8988T (cell line): ENCODE measurements at regions not wholly inside any gene's neighbourhood (a gene's known extent, or its start where the extent isn't known, plus 50 kb on each side); places are given as distances from the start of the nearest gene placed in this dataset.

Experiments used
- DNase-seq: peaks from one replicate; pipeline ENCODE4 v3.0.0; 2011

GRCh38 chr15:29490747-29491471 lies 221.3 kb upstream of the NSMCE3 start:
- DNase-seq, result no peak

DNA sequence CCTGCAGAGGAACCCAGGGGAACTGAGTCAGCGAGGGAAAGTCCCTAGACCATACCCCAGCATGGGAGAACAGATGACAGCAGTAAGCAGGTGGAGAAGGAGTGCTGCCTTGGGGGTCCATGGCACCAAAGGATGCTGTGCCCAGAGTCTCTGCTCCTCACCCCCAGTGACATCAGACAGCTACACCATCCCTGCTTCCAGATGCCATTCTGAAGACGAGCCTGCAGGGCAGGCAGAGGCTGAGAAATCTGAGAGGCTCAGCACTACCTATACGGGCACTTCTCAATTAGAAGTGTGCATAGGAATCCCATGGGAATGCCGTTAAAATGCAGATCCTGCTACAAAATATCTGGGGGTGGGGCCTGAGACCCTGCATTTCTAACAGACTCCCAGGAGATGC lies 211.3 kb upstream of the NSMCE3 start:
- DNase-seq, result no peak

GRCh38 chr15:29480278-29480677 lies 210.7 kb upstream of the NSMCE3 start:
- no peak for DNase-seq

- DNase-seq, result no peak
Measured at GRCh38 chr15:29477256-29477655, 207.6 kb upstream of the NSMCE3 start.

DNA sequence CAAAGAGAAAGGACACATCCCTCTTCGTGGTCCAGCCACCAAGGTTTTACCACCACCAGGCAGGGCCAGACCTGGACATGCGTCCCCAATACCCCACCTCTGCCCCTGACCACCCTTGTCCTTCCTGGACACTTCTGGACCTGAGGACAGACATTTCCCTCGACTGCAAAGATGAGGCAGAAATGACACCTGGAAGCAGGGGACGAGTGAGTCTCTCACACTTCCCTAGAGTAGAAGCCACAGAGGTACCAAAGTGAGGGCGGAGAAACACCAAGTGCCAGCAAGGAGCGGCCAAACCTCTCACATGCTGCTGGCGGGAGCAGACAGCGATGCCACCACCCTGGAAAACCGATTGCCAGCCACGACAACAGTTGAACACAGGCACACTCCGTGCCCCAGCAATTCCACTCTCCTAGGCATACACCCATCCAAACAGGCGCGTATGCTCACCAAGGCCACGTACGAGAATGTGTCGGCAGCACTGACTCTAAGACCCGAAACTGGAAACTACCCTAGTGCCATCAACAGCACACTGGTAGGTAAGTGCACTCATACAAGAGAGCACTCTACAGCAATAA lies 207.0 kb upstream of the NSMCE3 start:
- no peak for DNase-seq

GRCh38 chr15:29475096-29475495 lies 205.5 kb upstream of the NSMCE3 start:
- DNase-seq, result no peak

- no peak for DNase-seq
Measured at GRCh38 chr15:29473621-29474105, 204.0 kb upstream of the NSMCE3 start.

DNA sequence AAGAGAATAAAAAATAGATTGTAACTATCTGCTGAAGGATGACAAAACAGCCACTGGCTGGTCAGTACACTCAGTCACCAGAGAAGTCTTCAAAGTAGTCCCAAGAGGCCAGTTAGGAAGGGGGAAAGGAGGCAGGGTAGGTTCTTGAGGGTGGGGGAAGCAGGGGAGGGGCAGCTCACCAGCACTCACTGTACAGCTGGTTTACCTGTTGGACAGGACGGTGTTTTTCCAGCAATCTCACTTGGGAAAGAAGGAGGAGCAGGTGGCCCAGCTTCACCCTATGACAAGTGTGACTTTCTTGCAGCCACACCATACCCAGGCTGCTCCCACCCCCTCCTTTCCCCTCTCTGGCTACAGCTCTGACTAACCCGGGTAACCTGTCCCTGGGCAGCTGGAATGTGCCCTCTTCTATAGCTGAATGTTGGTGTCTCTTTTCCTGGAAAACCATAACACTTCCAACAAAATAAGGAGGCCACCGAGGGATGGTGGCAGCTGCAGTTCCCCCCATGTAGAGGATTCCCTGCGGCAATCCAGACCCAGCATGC lies 203.4 kb upstream of the NSMCE3 start:
- no peak for DNase-seq

GRCh38 chr15:29471757-29472156 lies 202.1 kb upstream of the NSMCE3 start:
- no peak for DNase-seq

DNA sequence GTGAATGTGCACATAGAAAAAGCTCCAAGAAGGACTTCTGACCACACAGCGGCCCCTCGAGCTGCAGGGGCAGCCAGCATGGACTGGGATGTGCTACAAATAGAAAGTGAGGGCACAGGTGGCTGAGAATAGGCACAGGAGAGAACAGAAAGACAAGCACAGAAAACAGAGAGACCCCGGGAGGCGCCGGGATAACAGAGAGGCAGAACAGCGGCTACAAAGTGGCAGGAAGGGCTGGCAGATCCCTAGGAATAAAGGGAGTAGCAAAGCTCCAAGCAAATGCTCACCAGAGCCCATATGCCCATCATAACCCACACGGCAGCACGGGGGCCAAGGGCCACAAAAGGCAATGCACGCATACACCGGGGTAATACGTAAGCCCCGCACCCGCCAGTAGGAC lies 201.7 kb upstream of the NSMCE3 start:
- DNase-seq, result no peak

DNA sequence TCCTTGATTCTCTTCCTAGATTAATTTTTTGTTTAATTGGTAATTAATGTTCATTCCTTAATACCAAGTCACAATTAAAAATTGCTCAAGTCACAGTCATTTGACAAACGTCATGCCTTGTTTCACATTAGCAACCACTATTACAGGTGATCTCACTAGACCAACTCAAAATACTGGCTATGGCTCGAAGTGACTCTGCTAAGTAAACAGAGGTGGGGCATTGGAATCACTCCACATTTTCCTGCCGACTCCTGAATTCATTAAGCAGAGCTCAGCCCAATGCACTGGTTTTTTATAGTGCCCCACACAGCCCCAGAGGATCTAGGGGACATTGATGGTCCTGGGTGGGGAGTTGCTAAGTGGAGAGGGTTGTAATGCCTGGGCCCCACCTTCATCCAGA lies 201.2 kb upstream of the NSMCE3 start:
- no peak for DNase-seq

GRCh38 chr15:29470311-29470710 lies 200.7 kb upstream of the NSMCE3 start:
- DNase-seq, result no peak

- DNase-seq, result no peak
Measured at GRCh38 chr15:29468899-29469298, 199.3 kb upstream of the NSMCE3 start.

- DNase-seq, result no peak
Measured at GRCh38 chr15:29467091-29467490, 197.5 kb upstream of the NSMCE3 start.

GRCh38 chr15:29466292-29466691 lies 196.7 kb upstream of the NSMCE3 start:
- no peak for DNase-seq

DNA sequence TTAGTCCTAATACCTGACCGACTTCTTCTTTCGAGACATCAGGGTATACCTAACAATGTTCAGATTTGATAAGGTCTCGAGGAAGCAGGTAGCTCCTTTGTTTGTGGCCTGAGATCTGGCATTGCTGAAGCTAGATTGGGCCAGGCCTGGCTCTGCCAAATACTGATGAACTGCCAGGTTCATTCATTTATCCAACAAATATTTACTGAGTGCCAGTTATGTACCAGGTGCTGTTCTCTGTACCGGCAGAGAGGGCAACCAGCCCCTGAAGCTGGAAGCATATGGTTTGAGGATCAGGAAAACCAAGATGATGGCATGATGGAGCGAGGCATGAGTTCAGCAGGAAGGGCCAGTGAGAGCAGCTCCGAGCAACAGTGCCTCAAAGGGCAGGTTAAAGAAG lies 196.2 kb upstream of the NSMCE3 start:
- no peak for DNase-seq

GRCh38 chr15:29465196-29465595 lies 195.6 kb upstream of the NSMCE3 start:
- no peak for DNase-seq

DNA sequence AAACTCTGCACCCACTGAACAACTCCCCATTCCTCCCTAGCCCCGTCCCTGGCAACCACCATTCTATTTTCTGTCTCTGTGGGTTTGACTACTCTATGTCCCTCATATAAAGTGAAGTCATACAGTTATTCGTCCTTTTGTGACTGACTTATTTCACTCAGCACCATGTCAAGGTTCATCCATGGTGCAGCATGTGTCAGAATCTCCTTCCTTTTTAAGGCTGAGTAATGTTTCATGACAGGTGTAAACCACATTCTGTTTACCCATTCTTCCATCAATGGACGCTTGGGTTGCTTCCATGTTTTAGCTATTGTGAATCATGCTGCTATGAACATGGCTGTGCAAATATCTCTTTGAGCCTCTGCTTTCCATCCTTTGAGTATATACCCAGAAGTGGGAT lies 192.3 kb upstream of the NSMCE3 start:
- no peak for DNase-seq

- DNase-seq, result no peak
Measured at GRCh38 chr15:29458361-29458760, 188.7 kb upstream of the NSMCE3 start.

DNA sequence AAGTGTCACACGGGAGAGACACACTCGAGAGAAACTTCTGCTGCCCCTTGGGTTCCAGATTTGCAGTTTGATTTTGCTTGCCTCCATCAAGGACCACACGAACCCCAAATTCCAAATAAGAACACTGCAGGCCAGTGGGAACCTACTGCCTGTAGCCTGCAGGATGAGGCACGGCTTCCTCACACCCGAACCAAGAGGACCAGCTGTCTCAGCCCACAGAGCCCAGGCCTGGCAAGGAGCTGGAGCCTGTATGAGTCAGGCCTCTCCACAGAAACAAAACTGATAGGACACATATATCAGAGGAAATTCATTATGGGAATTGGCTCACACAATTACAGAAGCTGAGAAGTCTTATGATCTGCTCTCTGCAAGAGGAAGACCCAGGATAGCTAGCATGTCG lies 188.1 kb upstream of the NSMCE3 start:
- no peak for DNase-seq

- no peak for DNase-seq
Measured at GRCh38 chr15:29456964-29457363, 187.3 kb upstream of the NSMCE3 start.

DNA sequence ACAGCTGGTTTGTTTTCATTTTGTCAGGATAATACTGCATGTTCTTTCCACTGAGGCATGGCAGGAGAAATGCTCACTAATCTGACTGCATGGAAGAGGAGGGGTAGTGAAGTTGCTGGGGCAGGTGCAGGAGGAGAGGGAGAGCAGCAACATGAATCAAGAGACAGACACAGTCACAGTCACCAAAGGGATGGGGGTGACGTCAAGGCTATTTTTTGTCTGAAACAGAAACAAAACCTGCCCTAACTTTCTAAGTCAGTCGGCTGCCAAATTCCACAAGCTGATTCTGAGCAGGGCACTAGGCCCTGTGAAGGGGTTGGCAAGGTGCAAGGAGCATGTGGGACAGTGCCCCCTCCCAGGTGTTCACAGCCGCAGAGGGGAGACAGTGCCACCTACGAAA lies 186.6 kb upstream of the NSMCE3 start:
- no peak for DNase-seq

DNA sequence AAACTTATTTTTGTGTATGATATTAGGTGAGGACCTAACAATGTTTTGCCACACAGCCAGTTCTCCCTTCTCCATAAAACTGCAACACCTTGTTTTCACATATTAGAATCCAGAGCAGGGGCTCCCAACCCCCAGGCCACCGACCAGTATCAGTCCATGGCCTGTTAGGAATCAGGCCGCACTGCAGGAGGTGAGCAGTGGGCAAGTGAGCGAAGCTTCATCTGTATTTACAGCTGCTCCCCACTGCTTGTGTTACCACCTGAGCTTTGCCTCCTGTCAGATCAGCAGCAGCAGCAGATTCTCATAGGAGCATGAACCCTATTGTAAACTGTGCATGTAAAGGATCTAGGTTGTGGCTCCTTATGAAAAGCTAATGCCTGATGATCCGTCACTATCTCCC lies 185.9 kb upstream of the NSMCE3 start:
- DNase-seq, result no peak

- no peak for DNase-seq
Measured at GRCh38 chr15:29455055-29455454, 185.4 kb upstream of the NSMCE3 start.

- no peak for DNase-seq
Measured at GRCh38 chr15:29454506-29454905, 184.9 kb upstream of the NSMCE3 start.
